22Rv1 (cell line): ENCODE measurements at regions not wholly inside any gene's neighbourhood (a gene's known extent, or its start where the extent isn't known, plus 50 kb on each side); places are given as distances from the start of the nearest gene placed in this dataset.

ENCODE experiments used
- ZFX ChIP-seq: fragments of 450-650 bp; IDR thresholded peaks from 2 replicates; pipeline ENCODE4 v1.6.1; 2017; ENCODE audit warnings: antibody characterized with exemption, borderline replicate concordance
- TF ChIP-seq, protein P1 (sequence below): fragments of 450-650 bp; IDR thresholded peaks from 2 replicates; pipeline ENCODE4 v1.5.1; 2017; ENCODE audit warnings: mild to moderate bottlenecking

DNA sequence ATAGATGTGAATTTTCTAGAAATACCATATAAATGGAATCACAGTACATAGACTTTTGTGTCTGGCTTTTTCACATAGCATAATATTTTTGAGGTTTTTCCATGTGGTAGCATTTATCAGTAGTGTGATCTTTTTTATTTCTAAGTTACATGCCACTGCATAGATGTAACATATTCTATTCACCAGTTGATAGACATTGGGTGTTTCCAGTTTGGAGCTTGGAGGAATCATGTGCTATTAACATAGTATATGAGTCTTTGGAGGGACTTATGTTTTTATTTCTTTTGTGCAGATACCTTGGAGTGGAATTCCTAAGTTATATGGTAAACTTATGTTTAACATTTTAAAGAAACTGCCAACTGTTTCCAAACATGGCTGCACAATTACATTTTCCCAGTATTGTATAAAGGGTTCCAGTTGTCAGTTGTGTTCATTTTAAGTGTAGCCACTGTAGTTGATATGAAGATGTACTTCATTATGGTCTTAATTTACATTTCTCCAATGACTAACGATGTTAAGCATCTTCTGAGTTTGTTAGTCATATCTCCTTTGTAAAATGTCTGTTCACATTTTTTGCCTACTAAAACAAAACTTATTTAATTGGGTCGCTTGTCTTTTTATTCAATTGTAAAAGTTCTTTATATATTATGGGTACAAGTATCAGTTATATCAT lies 145.7 kb upstream of the TRPC6 start:
- TF ChIP-seq, protein P1, sequence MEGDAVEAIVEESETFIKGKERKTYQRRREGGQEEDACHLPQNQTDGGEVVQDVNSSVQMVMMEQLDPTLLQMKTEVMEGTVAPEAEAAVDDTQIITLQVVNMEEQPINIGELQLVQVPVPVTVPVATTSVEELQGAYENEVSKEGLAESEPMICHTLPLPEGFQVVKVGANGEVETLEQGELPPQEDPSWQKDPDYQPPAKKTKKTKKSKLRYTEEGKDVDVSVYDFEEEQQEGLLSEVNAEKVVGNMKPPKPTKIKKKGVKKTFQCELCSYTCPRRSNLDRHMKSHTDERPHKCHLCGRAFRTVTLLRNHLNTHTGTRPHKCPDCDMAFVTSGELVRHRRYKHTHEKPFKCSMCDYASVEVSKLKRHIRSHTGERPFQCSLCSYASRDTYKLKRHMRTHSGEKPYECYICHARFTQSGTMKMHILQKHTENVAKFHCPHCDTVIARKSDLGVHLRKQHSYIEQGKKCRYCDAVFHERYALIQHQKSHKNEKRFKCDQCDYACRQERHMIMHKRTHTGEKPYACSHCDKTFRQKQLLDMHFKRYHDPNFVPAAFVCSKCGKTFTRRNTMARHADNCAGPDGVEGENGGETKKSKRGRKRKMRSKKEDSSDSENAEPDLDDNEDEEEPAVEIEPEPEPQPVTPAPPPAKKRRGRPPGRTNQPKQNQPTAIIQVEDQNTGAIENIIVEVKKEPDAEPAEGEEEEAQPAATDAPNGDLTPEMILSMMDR, result no peak
- TF ChIP-seq ZFX, result no peak
